Adrenal gland (tissue), 9 donors: ENCODE measurements at regions not wholly inside any gene's neighbourhood (a gene's known extent, or its start where the extent isn't known, plus 50 kb on each side); places are given as distances from the start of the nearest gene placed in this dataset.

Experiments used
- DNase-seq, 7 donors: peaks; one replicate each; pipeline ENCODE4 v3.0.0-alpha.2; 2019 to 2020
- H3K27ac ChIP-seq, 5 donors: fragments of 200-600 bp; sonication (generic) in 4 of 5; 1 replicate in 3 of 5; 2 replicates in 2 of 5; pipeline versions ENCODE4 v1.5.1 to v1.8.0; 2016 to 2020; ENCODE audit warnings: mild to moderate bottlenecking in 1 of 5
- H3K27me3 ChIP-seq: fragments of 200-600 bp; 2 replicates; pipeline ENCODE4 v1.8.0; 2021
- H3K36me3 ChIP-seq, 2 donors: fragments of 200-600 bp; replicated peaks in 1 of 2; 1 replicate in 1 of 2; 2 replicates in 1 of 2; pipeline versions ENCODE4 v1.5.1 to v1.8.0; 2018 to 2022
- H3K4me1 ChIP-seq, 2 donors: fragments of 200-600 bp; replicated peaks in 1 of 2; 1 replicate in 1 of 2; 2 replicates in 1 of 2; pipeline versions ENCODE4 v1.5.1 to v1.8.0; 2018 to 2021
- H3K4me3 ChIP-seq, 4 donors: fragments of 200-600 bp; sonication (generic) in 3 of 4; one replicate each; pipeline ENCODE4 v1.5.1; 2016 to 2018
- H3K9me3 ChIP-seq, 3 donors: fragments of 200-600 bp; sonication (generic) in 1 of 3; replicated peaks in 1 of 3; 1 replicate in 2 of 3; 2 replicates in 1 of 3; pipeline versions ENCODE4 v1.5.1 to v1.8.0; 2016 to 2021
- CTCF ChIP-seq, 6 experiments: fragments of 450-650 bp in 4 of 6; fragments of 200-600 bp in 2 of 6; sonication (generic) in 1 of 6; IDR thresholded peaks; 1 replicate in 5 of 6; 2 replicates in 1 of 6; pipeline versions ENCODE4 v1.5.1 to v1.8.0; 2016 to 2021; ENCODE audit warnings: antibody characterized with exemption in 6 of 6, mild to moderate bottlenecking in 2 of 6, moderate library complexity in 1 of 6
- POLR2A ChIP-seq, 2 donors: fragments of 450-650 bp; IDR thresholded peaks; one replicate each; pipeline ENCODE4 v1.6.1; 2017; ENCODE audit warnings: antibody characterized with exemption in 2 of 2, mild to moderate bottlenecking in 2 of 2, moderate library complexity in 1 of 2
- WGBS, 4 donors: extraction: QIAGEN DNeasy Blood & Tissue Kit in 2 of 4; methylation state at CpG; one replicate each; pipeline versions ENCODE4 v1.1.5 to v1.1.7; 2013 to 2017; 5-methylcytosine and 5-hydroxymethylcytosine counted together
- intact Hi-C, 2 donors: fragments of 100-400 bp; cut with DNase I; formaldehyde crosslinking; loops; one replicate each; pipeline versions ENCODE4 v1.14.1 to v1.15.0; 2022 to 2023
- donor health status: healthy with polysubstance abuse.
- donor health status: Bipolar disorder and iron deficiency.
- donor health status: DM: yes; HTN: yes; CAD: no.
- donor health status: DM: no; HTN: no; CAD: no.
- donor health status: DM: no; HTN: no; CAD: no.

GRCh38 chr5:23877847-23878246, 370.4 kb downstream of the PRDM9 start:
- H3K36me3 ChIP-seq = no peaks in the 10 kb centered on the region
- no peak for TF ChIP-seq POLR2A (IDR thresholded peaks at IDR 0.05)
- no peak for TF ChIP-seq CTCF (IDR thresholded peaks at IDR 0.05)
- no peak for DNase-seq
- no peaks in the 10 kb centered on the region for H3K27me3 ChIP-seq
- no peaks in the 10 kb centered on the region for H3K4me1 ChIP-seq
- 83 to 89% (median 87%) methylated on average over 3 of the region's 3 CpGs for WGBS, 4 donors
- no peak overlapping the region for H3K4me3 ChIP-seq
- intact Hi-C loops = no loop called here
- no peak overlapping the region for H3K27ac ChIP-seq
- H3K9me3 ChIP-seq = no peaks in the 10 kb centered on the region

- intact Hi-C loops = no loop called here
- TF ChIP-seq CTCF (IDR thresholded peaks at IDR 0.05) (no peak), POLR2A (IDR thresholded peaks at IDR 0.05) (no peak)
- no peaks in the 10 kb centered on the region for H3K36me3 ChIP-seq
- peak overlapping the region in 1 of 4 donors; percentile 20 for H3K4me3 ChIP-seq
- H3K27ac ChIP-seq = no peak overlapping the region
- DNase-seq = peak in 1 of 7 donors; percentile 1
- peaks cover 0 to 7% (median 0%) of the 10 kb centered on the region in 3 donors for H3K9me3 ChIP-seq
- H3K27me3 ChIP-seq = no peaks in the 10 kb centered on the region
- no peaks in the 10 kb centered on the region for H3K4me1 ChIP-seq
- whole genome bisulfite sequencing, 4 donors = 43 to 61% (median 47%) methylated on average over 4 of the region's 4 CpGs
Observed at GRCh38 chr5:23884405-23885031, 377.1 kb downstream of the PRDM9 start.

- no peak overlapping the region for H3K27ac ChIP-seq
- H3K9me3 ChIP-seq = no peaks in the 10 kb centered on the region
- intact Hi-C loops = no loop called here
- TF ChIP-seq POLR2A (IDR thresholded peaks at IDR 0.05) = no peak
- TF ChIP-seq CTCF (IDR thresholded peaks at IDR 0.05) = no peak
- WGBS, 4 donors = 80 to 88% (median 84%) methylated on average over 5 of the region's 5 CpGs
- H3K4me1 ChIP-seq = no peaks in the 10 kb centered on the region
- H3K36me3 ChIP-seq = no peaks in the 10 kb centered on the region
- H3K27me3 ChIP-seq = no peaks in the 10 kb centered on the region
- no peak overlapping the region for H3K4me3 ChIP-seq
- no peak for DNase-seq
Observed at GRCh38 chr5:23893561-23893960, 386.2 kb downstream of the PRDM9 start.

- Histone ChIP-seq H3K27ac (no peak overlapping the region), H3K36me3 (no peaks in the 10 kb centered on the region), H3K27me3 (no peaks in the 10 kb centered on the region), H3K4me1 (no peaks in the 10 kb centered on the region), H3K9me3 (no peaks in the 10 kb centered on the region), H3K4me3 (no peak overlapping the region)
- no peak for DNase-seq
- intact Hi-C loops = no loop called here
- TF ChIP-seq CTCF (IDR thresholded peaks at IDR 0.05) (no peak), POLR2A (IDR thresholded peaks at IDR 0.05) (no peak)
- WGBS, 4 donors = 72 to 80% (median 73%) methylated on average over 4 of the region's 4 CpGs
Observed at GRCh38 chr5:23895614-23896013, 388.2 kb downstream of the PRDM9 start.
